ENCODE measurements at regions not wholly inside any gene's neighbourhood (a gene's known extent, or its start where the extent isn't known, plus 50 kb on each side); places are given as distances from the start of the nearest gene placed in this dataset.

- peaks cover 12% of the 10 kb centered on the region; the same call in 1 of the 2 replicates for H3K9me2 ChIP-seq (ENCODE audit: insufficient read depth)
- no peak overlapping the region for H3K4me2 ChIP-seq
- no peaks in the 10 kb centered on the region for H3F3A ChIP-seq (replicated peaks; ENCODE audit: low read depth)
- TF ChIP-seq CREB1 (CRISPR knock-in tag; IDR thresholded peaks at IDR 0.05; ENCODE audit: low read depth), result no peak
- TF ChIP-seq ZNF114 (CRISPR knock-in tag; IDR thresholded peaks at IDR 0.05), result no peak
- TF ChIP-seq EZH2phosphoT487 (IDR thresholded peaks at IDR 0.05; ENCODE audit: unreplicated experiment), result no peak
- TF ChIP-seq NANOG (IDR thresholded peaks at IDR 0.05; ENCODE audit: borderline replicate concordance), result no peak
- no peak for TF ChIP-seq ZNF331 (CRISPR knock-in tag; IDR thresholded peaks at IDR 0.05; ENCODE audit: low read depth)
- no peak for TF ChIP-seq JUNB (IDR thresholded peaks at IDR 0.05; ENCODE audit: unreplicated experiment)
- TF ChIP-seq STAT1 (IDR thresholded peaks at IDR 0.05; ENCODE audit: unreplicated experiment), result no peak
- TF ChIP-seq REST (IDR thresholded peaks at IDR 0.05; ENCODE audit: unreplicated experiment), result no peak
- TF ChIP-seq ETS1 (IDR thresholded peaks at IDR 0.05), result no peak
- no peak for TF ChIP-seq POLR2AphosphoS5 (IDR thresholded peaks at IDR 0.05; ENCODE audit: low read depth)
- TF ChIP-seq EZH2 (IDR thresholded peaks at IDR 0.05; ENCODE audit: low read depth, unreplicated experiment), result no peak
- TF ChIP-seq CTCF (conservative IDR thresholded peaks at IDR 0.05; ENCODE audit: low read depth in 2 of 2), result no peak
- TF ChIP-seq ZNF462 (CRISPR knock-in tag; IDR thresholded peaks at IDR 0.05), result no peak
- peaks cover 14% of the 10 kb centered on the region for H3K4me1 Mint-ChIP-seq
- H3K4me1 ChIP-seq (ENCODE audit: insufficient read depth), result peaks cover 20% of the 10 kb centered on the region
- DNase-seq (ENCODE audit: low spot score) (no peak), ATAC-seq (no peak)
- H3K4me3 Mint-ChIP-seq, result no peak overlapping the region
- no peak overlapping the region for H3K27ac Mint-ChIP-seq
- peaks cover 5% of the 10 kb centered on the region for H3K27me3 Mint-ChIP-seq (ENCODE audit: insufficient read depth, low read depth, poor library complexity)
- no peaks in the 10 kb centered on the region for H3K27me3 ChIP-seq (ENCODE audit: insufficient read depth)
- no peak overlapping the region for H2AFZ ChIP-seq
- H3K4me3 ChIP-seq, result no peak overlapping the region
- peaks cover 2% of the 10 kb centered on the region; the same call in 1 of the 3 replicates for H3K9me3 Mint-ChIP-seq
- H3K36me3 ChIP-seq (ENCODE audit: insufficient read depth), result no peaks in the 10 kb centered on the region
- H4K20me1 ChIP-seq (replicated peaks; ENCODE audit: insufficient read depth), result no peaks in the 10 kb centered on the region
- H3K27ac ChIP-seq (ENCODE audit: low read depth), result no peak overlapping the region
- H3K79me2 ChIP-seq (replicated peaks; ENCODE audit: insufficient read depth), result no peaks in the 10 kb centered on the region
- H3K36me3 Mint-ChIP-seq (ENCODE audit: low read depth), result no peaks in the 10 kb centered on the region
Measured at GRCh38 chr11:116331381-116331780, 441.4 kb downstream of the BUD13 start.
